HG03378 (cell line): ENCODE measurements at regions not wholly inside any gene's neighbourhood (a gene's known extent, or its start where the extent isn't known, plus 50 kb on each side); places are given as distances from the start of the nearest gene placed in this dataset.

Experiments used
- ATAC-seq: cut with Tn5 transposase; IDR thresholded peaks from one replicate; pipeline ENCODE4 v1.9.1; 2021; ENCODE audit warnings: mild to moderate bottlenecking, moderate library complexity; ENCODE audit not compliant: unreplicated experiment

- ATAC-seq, result no peak
These were observed 65.8 kb downstream of the ETAA1 start for GRCh38 chr2:67462738-67463496.

GRCh38 chr2:67463810-67464209 lies 66.7 kb downstream of the ETAA1 start:
- ATAC-seq, result no peak

GRCh38 chr2:67465623-67466022 lies 68.5 kb downstream of the ETAA1 start:
- no peak for ATAC-seq

GRCh38 chr2:67466734-67467133 lies 69.6 kb downstream of the ETAA1 start:
- ATAC-seq, result no peak

- no peak for ATAC-seq
These were observed 74.5 kb downstream of the ETAA1 start for GRCh38 chr2:67471681-67472080.

GRCh38 chr2:67476809-67477790 lies 80.0 kb downstream of the ETAA1 start:
- no peak for ATAC-seq

- no peak for ATAC-seq
These were observed 82.1 kb downstream of the ETAA1 start for GRCh38 chr2:67479261-67479660.

- no peak for ATAC-seq
These were observed 88.3 kb downstream of the ETAA1 start for GRCh38 chr2:67485431-67485830.

GRCh38 chr2:67486041-67486796 lies 89.1 kb downstream of the ETAA1 start:
- no peak for ATAC-seq

- ATAC-seq, result no peak
These were observed 90.9 kb downstream of the ETAA1 start for GRCh38 chr2:67487993-67488392.

GRCh38 chr2:67489396-67489795 lies 92.3 kb downstream of the ETAA1 start:
- no peak for ATAC-seq

- no peak for ATAC-seq
These were observed 101.8 kb downstream of the ETAA1 start for GRCh38 chr2:67498931-67499330.

- ATAC-seq, result no peak
These were observed 102.9 kb downstream of the ETAA1 start for GRCh38 chr2:67499989-67500388.

- no peak for ATAC-seq
These were observed 103.4 kb downstream of the ETAA1 start for GRCh38 chr2:67500541-67500940.

GRCh38 chr2:67502346-67503065 lies 105.4 kb downstream of the ETAA1 start:
- ATAC-seq, result no peak

- no peak for ATAC-seq
These were observed 106.1 kb downstream of the ETAA1 start for GRCh38 chr2:67503066-67503795.

- no peak for ATAC-seq
These were observed 113.6 kb downstream of the ETAA1 start for GRCh38 chr2:67510745-67511144.

- ATAC-seq, result no peak
These were observed 117.4 kb downstream of the ETAA1 start for GRCh38 chr2:67514515-67514914.

- ATAC-seq, result no peak
These were observed 117.9 kb downstream of the ETAA1 start for GRCh38 chr2:67515056-67515455.

- ATAC-seq, result no peak
These were observed 118.4 kb downstream of the ETAA1 start for GRCh38 chr2:67515538-67515937.
